GM12878 (cell line): ENCODE measurements at regions not wholly inside any gene's neighbourhood (a gene's known extent, or its start where the extent isn't known, plus 50 kb on each side); places are given as distances from the start of the nearest gene placed in this dataset.

Experiments
- ATAC-seq: fragments of 200-7000 bp; cut with Tn5 transposase; 3 replicates; pipeline ENCODE4 v1.9.1; 2020; ENCODE audit warnings: mild to moderate bottlenecking, moderate library complexity
- BruUV-seq: library from RNA; stranded (reverse); fragments of 400-500 nt; replicated peaks from 2 replicates; lab custom pipeline; 2021; lab: Mats Ljungman, UMichigan
- CTCF ChIA-PET: fragments of 300-600 bp; sonication (Branson Sonifier 250); formaldehyde crosslinking; extraction: SDS; loops from one replicate; lab custom pipeline; 2021; ENCODE audit warnings: inconsistent platforms; lab: Yijun Ruan, JAX
- POLR2A ChIA-PET: fragments of 350-600 bp; formaldehyde crosslinking; extraction: SDS; loops from one replicate; lab custom pipeline; 2021; ENCODE audit warnings: inconsistent platforms; lab: Charles Lee
- RAD21 ChIA-PET: fragments of 300-600 bp; sonication (Branson Sonifier 250); formaldehyde crosslinking; loops from one replicate; lab custom pipeline; 2023; ENCODE audit warnings: antibody characterized with exemption; ENCODE audit not compliant: unreplicated experiment; lab: Charles Lee
- SMC1A ChIA-PET: fragments of 300-600 bp; sonication (Branson Sonifier 250); formaldehyde crosslinking; loops from one replicate; lab custom pipeline; 2023; ENCODE audit not compliant: unreplicated experiment, uncharacterized antibody; lab: Charles Lee
- DNase-seq: peaks from one replicate; pipeline ENCODE4 v3.0.0-alpha.2; 2011; ENCODE audit warnings: low read depth, low spot score
- FAIRE-seq: peaks from 3 replicates; lab custom pipeline; 2011; peaks lifted over from hg19 to GRCh38; lab: Jason Lieb, UNC
- H2AFZ ChIP-seq: 2 replicates; pipeline ENCODE4 v1.6.0; 2011; ENCODE audit warnings: low read depth, low read length, control low read depth; ENCODE audit not compliant: control insufficient read depth
- H3K27ac ChIP-seq: 2 replicates; pipeline ENCODE4 v1.5.1; 2011; ENCODE audit warnings: control low read depth; ENCODE audit not compliant: control insufficient read depth, insufficient read depth
- H3K27me3 ChIP-seq, 2 experiments: replicated peaks in 1 of 2; 2 replicates each; pipeline versions ENCODE4 v1.6.0 to v1.6.1; 2011; ENCODE audit warnings: low read length in 1 of 2; ENCODE audit not compliant: control insufficient read depth in 2 of 2, insufficient read depth in 2 of 2
- H3K36me3 ChIP-seq, 2 experiments: 2 replicates each; pipeline ENCODE4 v1.5.1; 2011; ENCODE audit warnings: low read length in 1 of 2; ENCODE audit not compliant: control insufficient read depth in 2 of 2, insufficient read depth in 2 of 2
- H3K4me1 ChIP-seq: 2 replicates; pipeline ENCODE4 v1.6.1; 2011; ENCODE audit warnings: mild to moderate bottlenecking, low read length, moderate library complexity, mixed read lengths; ENCODE audit not compliant: control insufficient read depth, insufficient read depth
- H3K4me2 ChIP-seq: 2 replicates; pipeline ENCODE4 v1.6.0; 2011; ENCODE audit warnings: control low read depth; ENCODE audit not compliant: control insufficient read depth, insufficient read depth
- H3K4me3 ChIP-seq: fragments of 200-600 bp; sonication (generic); 2 replicates; pipeline ENCODE4 v1.5.1; 2016
- H3K79me2 ChIP-seq: 2 replicates; pipeline ENCODE4 v1.6.0; 2011; ENCODE audit warnings: low read length; ENCODE audit not compliant: control insufficient read depth, insufficient read depth
- H3K9ac ChIP-seq: 2 replicates; pipeline ENCODE4 v1.8.0; 2011; ENCODE audit warnings: low read length, control low read depth, mixed read lengths; ENCODE audit not compliant: control insufficient read depth, insufficient read depth
- H3K9me3 ChIP-seq: replicated peaks from 3 replicates; pipeline ENCODE4 v1.5.1; 2011; ENCODE audit warnings: mild to moderate bottlenecking, low read length; ENCODE audit not compliant: control insufficient read depth, insufficient read depth
- H4K20me1 ChIP-seq: 2 replicates; pipeline ENCODE4 v1.6.0; 2011; ENCODE audit not compliant: control insufficient read depth, insufficient read depth
- NFXL1 ChIP-seq: fragments of 450-650 bp; IDR thresholded peaks from 2 replicates; pipeline ENCODE4 v1.6.1; 2017; ENCODE audit warnings: antibody characterized with exemption, mild to moderate bottlenecking, borderline replicate concordance
- YBX1 ChIP-seq: fragments of 450-650 bp; IDR thresholded peaks from 2 replicates; pipeline ENCODE4 v1.6.1; 2016; ENCODE audit warnings: antibody characterized with exemption
- ZBED1 ChIP-seq: IDR thresholded peaks from 2 replicates; pipeline ENCODE4 v1.6.1; 2016; ENCODE audit warnings: borderline replicate concordance
- WGBS: methylation state at CpG from one replicate; pipeline ENCODE4 v1.1.6; 2016; ENCODE audit warnings: low lambda C conversion rate; ENCODE audit not compliant: insufficient replicate concordance, insufficient coverage; ENCODE audit errors: missing lambda C conversion rate; 5-methylcytosine and 5-hydroxymethylcytosine counted together
- in situ Hi-C: fragments of 300-500 bp; cut with MboI; formaldehyde crosslinking; loops from 9 replicates; pipeline ENCODE4 v1.14.3; 2018; ENCODE audit warnings: mixed read lengths
- intact Hi-C: fragments of 100-400 bp; cut with micrococcal nuclease; formaldehyde crosslinking; loops from one replicate; pipeline ENCODE4 v1.14.2; 2022; ENCODE audit not compliant: unreplicated experiment
- TF ChIP-seq, protein P1 (sequence below), 3 experiments: IDR thresholded peaks in 2 of 3; conservative IDR thresholded peaks in 1 of 3; 2 replicates each; pipeline ENCODE4 v1.5.1; 2011; ENCODE audit warnings: low read depth in 3 of 3, low read length in 3 of 3, mild to moderate bottlenecking in 3 of 3, control low read depth in 2 of 3, moderate library complexity in 2 of 3, inconsistent platforms in 1 of 3, mixed read lengths in 1 of 3; ENCODE audit not compliant: control insufficient read depth in 2 of 3, insufficient read depth in 1 of 3; ENCODE audit errors: extremely low read depth in 1 of 3

DNA sequence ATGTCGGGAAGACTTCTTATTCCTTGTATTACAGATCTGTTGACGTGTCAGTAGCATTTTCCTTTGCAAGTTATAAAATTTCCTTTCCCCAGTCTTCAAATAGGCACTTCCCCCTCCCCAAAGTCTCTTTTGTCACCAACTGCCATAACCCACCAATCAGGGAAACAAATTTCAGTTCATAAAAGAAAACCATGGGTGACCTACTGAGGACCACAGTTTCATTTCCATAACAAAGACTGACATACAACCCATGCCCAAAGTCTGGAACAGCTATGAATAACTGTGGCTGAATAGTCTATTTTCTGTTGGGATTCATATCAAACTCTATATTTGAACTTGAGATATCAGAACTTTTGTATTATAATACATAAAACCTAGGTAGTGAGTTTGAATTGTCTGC is 307.8 kb downstream of the KBTBD8 start:
- POLR2A ChIA-PET, result no interaction called here
- H4K20me1 ChIP-seq, result no peaks in the 10 kb centered on the region
- no peak overlapping the region for H3K27ac ChIP-seq
- FAIRE-seq, result no peak
- no peaks in the 10 kb centered on the region for H3K79me2 ChIP-seq
- no peak overlapping the region for H3K9ac ChIP-seq
- no peak overlapping the region for H3K4me2 ChIP-seq
- no peak overlapping the region for H2AFZ ChIP-seq
- no peaks in the 10 kb centered on the region for H3K4me1 ChIP-seq
- H3K36me3 ChIP-seq, result no peaks in the 10 kb centered on the region
- in situ Hi-C loops, result no loop called here
- no TSS peak for BruUV-seq
- 16% methylated on average over 2 of the region's 2 CpGs for WGBS
- intact Hi-C loops, result no loop called here
- SMC1A ChIA-PET, result no interaction called here
- no peak overlapping the region for H3K4me3 ChIP-seq
- ATAC-seq, result no peak
- CTCF ChIA-PET, result no interaction called here
- TF ChIP-seq YBX1 (no peak), NFXL1 (no peak), ZBED1 (no peak)
- H3K9me3 ChIP-seq, result no peaks in the 10 kb centered on the region
- DNase-seq, result no peak
- no peaks in the 10 kb centered on the region for H3K27me3 ChIP-seq
- RAD21 ChIA-PET, result no interaction called here

DNA sequence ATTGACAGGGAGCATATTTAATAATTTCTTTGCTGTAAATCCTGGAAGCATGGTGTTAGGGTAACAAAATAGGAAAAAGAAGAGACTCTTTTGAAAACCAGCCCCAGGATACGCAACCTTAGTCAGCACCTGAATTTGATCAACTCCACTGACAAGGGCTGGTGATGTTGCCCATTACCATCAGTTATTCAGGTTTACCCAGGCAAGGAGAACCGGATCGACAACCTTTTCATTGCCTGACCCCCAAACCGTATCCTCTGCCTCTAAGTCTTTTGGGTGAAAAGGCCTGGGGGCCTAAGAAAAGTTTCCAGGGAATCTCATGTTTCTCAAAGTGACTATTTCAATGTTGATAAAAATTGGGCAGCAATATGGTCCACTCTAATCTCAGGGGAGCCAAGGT is 313.3 kb downstream of the KBTBD8 start:
- DNase-seq (no peak), FAIRE-seq (no peak), ATAC-seq (no peak)
- TF ChIP-seq, protein P1, sequence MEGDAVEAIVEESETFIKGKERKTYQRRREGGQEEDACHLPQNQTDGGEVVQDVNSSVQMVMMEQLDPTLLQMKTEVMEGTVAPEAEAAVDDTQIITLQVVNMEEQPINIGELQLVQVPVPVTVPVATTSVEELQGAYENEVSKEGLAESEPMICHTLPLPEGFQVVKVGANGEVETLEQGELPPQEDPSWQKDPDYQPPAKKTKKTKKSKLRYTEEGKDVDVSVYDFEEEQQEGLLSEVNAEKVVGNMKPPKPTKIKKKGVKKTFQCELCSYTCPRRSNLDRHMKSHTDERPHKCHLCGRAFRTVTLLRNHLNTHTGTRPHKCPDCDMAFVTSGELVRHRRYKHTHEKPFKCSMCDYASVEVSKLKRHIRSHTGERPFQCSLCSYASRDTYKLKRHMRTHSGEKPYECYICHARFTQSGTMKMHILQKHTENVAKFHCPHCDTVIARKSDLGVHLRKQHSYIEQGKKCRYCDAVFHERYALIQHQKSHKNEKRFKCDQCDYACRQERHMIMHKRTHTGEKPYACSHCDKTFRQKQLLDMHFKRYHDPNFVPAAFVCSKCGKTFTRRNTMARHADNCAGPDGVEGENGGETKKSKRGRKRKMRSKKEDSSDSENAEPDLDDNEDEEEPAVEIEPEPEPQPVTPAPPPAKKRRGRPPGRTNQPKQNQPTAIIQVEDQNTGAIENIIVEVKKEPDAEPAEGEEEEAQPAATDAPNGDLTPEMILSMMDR (IDR thresholded peaks at IDR 0.05 in 2 of 3, conservative IDR thresholded peaks at IDR 0.05 in 1 of 3; ENCODE audit: control insufficient read depth in 2 of 3, extremely low read depth in 1 of 3, insufficient read depth in 1 of 3, low read depth in 3 of 3, low read length in 3 of 3), result no peak
- Histone ChIP-seq H3K4me1 (no peaks in the 10 kb centered on the region), H3K79me2 (no peaks in the 10 kb centered on the region), H4K20me1 (no peaks in the 10 kb centered on the region), H3K36me3 (no peaks in the 10 kb centered on the region), H3K4me3 (no peak overlapping the region), H3K9ac (no peak overlapping the region), H3K9me3 (no peaks in the 10 kb centered on the region), H3K4me2 (no peak overlapping the region), H2AFZ (no peak overlapping the region), H3K27ac (no peak overlapping the region), H3K27me3 (no peaks in the 10 kb centered on the region; a peak in 2 of 4 replicates)
- WGBS, result 28% methylated on average over 4 of the region's 4 CpGs
- in situ Hi-C loops (no loop called here), intact Hi-C loops (no loop called here)
- ChIA-PET SMC1A (no interaction called here), CTCF (no interaction called here), POLR2A (no interaction called here), RAD21 (no interaction called here)
- BruUV-seq, result no TSS peak
